Neural progenitor cell (in vitro differentiated cells): ENCODE measurements at regions not wholly inside any gene's neighbourhood (a gene's known extent, or its start where the extent isn't known, plus 50 kb on each side); places are given as distances from the start of the nearest gene placed in this dataset.

Experiments used
- DNase-seq: peaks from one replicate; pipeline ENCODE4 v3.0.0-alpha.2; 2016; ENCODE audit warnings: low spot score
- H2AFZ ChIP-seq: fragments of 200-600 bp; sonication (generic); replicated peaks from 2 replicates; pipeline ENCODE4 v1.6.1; 2016; ENCODE audit warnings: antibody characterized with exemption
- H3F3A ChIP-seq: fragments of 200-600 bp; sonication (generic); 2 replicates; pipeline ENCODE4 v1.6.1; 2016; ENCODE audit warnings: antibody characterized with exemption, low read depth
- H3K27ac ChIP-seq: fragments of 200-600 bp; sonication (generic); 2 replicates; pipeline ENCODE4 v1.5.1; 2016; ENCODE audit warnings: mild to moderate bottlenecking
- H3K27me3 ChIP-seq: fragments of 200-600 bp; sonication (generic); 2 replicates; pipeline ENCODE4 v1.6.1; 2016; ENCODE audit warnings: mild to moderate bottlenecking, moderate library complexity
- H3K36me3 ChIP-seq: fragments of 200-600 bp; sonication (generic); 2 replicates; pipeline ENCODE4 v1.5.1; 2016
- H3K4me1 ChIP-seq: fragments of 200-600 bp; sonication (generic); 2 replicates; pipeline ENCODE4 v1.6.1; 2016; ENCODE audit warnings: mixed run types
- H3K4me2 ChIP-seq: fragments of 200-600 bp; sonication (generic); 2 replicates; pipeline ENCODE4 v1.6.1; 2016
- H3K4me3 ChIP-seq: fragments of 200-600 bp; sonication (generic); 2 replicates; pipeline ENCODE4 v1.5.1; 2016
- H3K79me2 ChIP-seq: fragments of 200-600 bp; sonication (generic); 2 replicates; pipeline ENCODE4 v1.6.1; 2016; ENCODE audit warnings: low read depth
- H3K9ac ChIP-seq: fragments of 200-600 bp; sonication (generic); 2 replicates; pipeline ENCODE4 v1.6.1; 2016
- H3K9me3 ChIP-seq: fragments of 200-600 bp; sonication (generic); 2 replicates; pipeline ENCODE4 v1.5.1; 2016; ENCODE audit warnings: low read depth
- H4K20me1 ChIP-seq: fragments of 200-600 bp; sonication (generic); 2 replicates; pipeline ENCODE4 v1.6.1; 2016; ENCODE audit warnings: low read depth
- H3K27ac Mint-ChIP-seq: 3 replicates; pipeline ENCODE4 v1.8.0; 2021; ENCODE audit warnings: mixed read lengths
- H3K27me3 Mint-ChIP-seq: 2 replicates; pipeline ENCODE4 v1.8.0; 2022; ENCODE audit warnings: low read depth, mild to moderate bottlenecking, inconsistent platforms, moderate library complexity, mixed read lengths; ENCODE audit not compliant: insufficient read depth
- H3K36me3 Mint-ChIP-seq: 3 replicates; pipeline ENCODE4 v1.8.0; 2021; ENCODE audit warnings: mixed read lengths
- H3K4me1 Mint-ChIP-seq: 3 replicates; pipeline ENCODE4 v1.8.0; 2021; ENCODE audit warnings: mixed read lengths
- H3K4me3 Mint-ChIP-seq: 3 replicates; pipeline ENCODE4 v1.8.0; 2021; ENCODE audit warnings: mild to moderate bottlenecking, moderate library complexity, mixed read lengths
- H3K9me3 Mint-ChIP-seq: 3 replicates; pipeline ENCODE4 v1.8.0; 2020; ENCODE audit warnings: mixed read lengths
- EZH2 ChIP-seq: fragments of 200-600 bp; sonication (generic); IDR thresholded peaks from 2 replicates; pipeline ENCODE4 v1.6.1; 2017; ENCODE audit warnings: antibody characterized with exemption, mild to moderate bottlenecking, moderate library complexity
- EZH2phosphoT487 ChIP-seq: fragments of 200-600 bp; sonication (generic); IDR thresholded peaks from 2 replicates; pipeline ENCODE4 v1.6.1; 2017; ENCODE audit warnings: antibody characterized with exemption
- TF ChIP-seq, protein P1 (sequence below): fragments of 200-600 bp; sonication (generic); IDR thresholded peaks from 2 replicates; pipeline ENCODE4 v1.5.1; 2017; ENCODE audit warnings: antibody characterized with exemption, mild to moderate bottlenecking

DNA sequence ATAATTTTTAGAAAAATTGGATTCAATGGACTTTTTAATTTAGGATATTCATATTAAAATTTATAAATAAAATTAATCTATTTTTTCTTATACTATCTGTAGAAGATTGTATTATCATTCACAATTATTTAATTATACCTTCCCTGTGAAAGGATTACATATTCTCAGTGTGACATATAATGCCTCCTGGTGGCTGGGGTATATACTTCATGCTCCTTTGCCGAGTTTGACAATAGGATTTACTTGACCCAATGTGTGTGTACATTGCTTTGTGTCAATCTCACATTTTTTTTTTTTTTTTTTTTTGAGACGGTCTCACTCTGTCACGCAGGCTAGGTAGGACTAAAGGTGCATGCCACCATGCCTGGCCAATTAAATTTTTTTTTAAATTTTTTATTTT, 230.0 kb upstream of the CHD6 start:
- Histone ChIP-seq H3K9me3 (no peaks in the 10 kb centered on the region), H3K4me2 (no peak overlapping the region), H3K4me3 (no peak overlapping the region), H3K79me2 (no peaks in the 10 kb centered on the region), H2AFZ (no peak overlapping the region), H3K36me3 (no peaks in the 10 kb centered on the region), H3F3A (no peaks in the 10 kb centered on the region), H3K9ac (no peak overlapping the region), H3K27ac (no peak overlapping the region), H4K20me1 (no peaks in the 10 kb centered on the region), H3K4me1 (no peaks in the 10 kb centered on the region), H3K27me3 (no peaks in the 10 kb centered on the region)
- no peaks in the 10 kb centered on the region for H3K36me3 Mint-ChIP-seq
- H3K4me1 Mint-ChIP-seq = no peaks in the 10 kb centered on the region
- no peak overlapping the region for H3K4me3 Mint-ChIP-seq
- no peaks in the 10 kb centered on the region for H3K9me3 Mint-ChIP-seq
- H3K27me3 Mint-ChIP-seq = no peaks in the 10 kb centered on the region
- TF ChIP-seq EZH2phosphoT487 (no peak), EZH2 (no peak)
- TF ChIP-seq, protein P1, sequence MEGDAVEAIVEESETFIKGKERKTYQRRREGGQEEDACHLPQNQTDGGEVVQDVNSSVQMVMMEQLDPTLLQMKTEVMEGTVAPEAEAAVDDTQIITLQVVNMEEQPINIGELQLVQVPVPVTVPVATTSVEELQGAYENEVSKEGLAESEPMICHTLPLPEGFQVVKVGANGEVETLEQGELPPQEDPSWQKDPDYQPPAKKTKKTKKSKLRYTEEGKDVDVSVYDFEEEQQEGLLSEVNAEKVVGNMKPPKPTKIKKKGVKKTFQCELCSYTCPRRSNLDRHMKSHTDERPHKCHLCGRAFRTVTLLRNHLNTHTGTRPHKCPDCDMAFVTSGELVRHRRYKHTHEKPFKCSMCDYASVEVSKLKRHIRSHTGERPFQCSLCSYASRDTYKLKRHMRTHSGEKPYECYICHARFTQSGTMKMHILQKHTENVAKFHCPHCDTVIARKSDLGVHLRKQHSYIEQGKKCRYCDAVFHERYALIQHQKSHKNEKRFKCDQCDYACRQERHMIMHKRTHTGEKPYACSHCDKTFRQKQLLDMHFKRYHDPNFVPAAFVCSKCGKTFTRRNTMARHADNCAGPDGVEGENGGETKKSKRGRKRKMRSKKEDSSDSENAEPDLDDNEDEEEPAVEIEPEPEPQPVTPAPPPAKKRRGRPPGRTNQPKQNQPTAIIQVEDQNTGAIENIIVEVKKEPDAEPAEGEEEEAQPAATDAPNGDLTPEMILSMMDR = peak; percentile 31
- H3K27ac Mint-ChIP-seq = no peak overlapping the region
- DNase-seq = no peak

DNA sequence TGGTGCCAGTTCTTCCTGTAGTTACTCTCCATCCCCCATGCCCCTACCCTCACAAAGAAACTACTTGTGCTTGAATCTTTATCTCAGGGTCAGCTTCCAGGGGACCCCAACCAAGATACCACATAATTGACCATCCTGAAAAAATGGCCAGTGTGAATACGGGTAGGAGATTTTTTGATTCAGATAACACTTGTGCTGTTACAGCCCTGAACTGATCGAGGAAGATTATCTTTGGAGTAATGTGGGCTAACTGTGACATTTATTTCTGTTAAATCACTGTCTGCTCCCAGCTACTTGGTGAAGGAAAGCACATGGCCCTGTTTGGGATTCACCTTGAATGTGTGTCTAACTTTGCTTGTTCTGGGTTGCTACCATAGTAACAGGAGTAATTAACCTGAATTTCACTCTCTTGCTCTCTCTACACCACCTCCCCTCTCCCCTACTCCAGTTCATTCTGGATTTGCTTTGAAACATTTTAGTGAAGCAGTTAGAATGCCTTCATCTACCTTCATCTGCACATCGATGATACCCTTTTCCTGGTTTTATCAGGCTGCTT, 219.6 kb upstream of the CHD6 start:
- peaks cover 2% of the 10 kb centered on the region for H3K9me3 Mint-ChIP-seq
- TF ChIP-seq EZH2 (no peak), EZH2phosphoT487 (no peak)
- TF ChIP-seq, protein P1 = no peak

DNA sequence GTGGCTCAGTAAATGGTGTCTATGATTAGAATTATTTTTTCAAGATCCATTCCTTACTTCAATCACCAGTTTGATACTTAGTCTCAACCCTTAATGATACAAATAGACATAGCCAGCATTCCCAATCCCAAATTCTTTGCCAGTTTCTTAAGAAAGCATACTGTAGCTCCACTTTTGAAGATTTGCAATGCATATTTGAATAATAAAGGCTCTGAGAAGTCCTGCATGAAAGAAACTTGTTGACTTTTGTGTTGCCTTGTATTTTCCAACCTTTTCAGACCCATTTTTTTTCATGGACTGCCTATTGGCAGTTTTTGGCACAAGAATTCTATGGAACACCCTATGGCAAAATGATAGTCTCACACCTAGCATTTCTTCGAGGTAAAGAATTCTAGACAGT, 215.6 kb upstream of the CHD6 start:
- Histone ChIP-seq H3K36me3 (no peaks in the 10 kb centered on the region), H3K4me3 (no peak overlapping the region), H3K27ac (no peak overlapping the region), H2AFZ (no peak overlapping the region), H3K9me3 (no peaks in the 10 kb centered on the region), H3K9ac (no peak overlapping the region), H3K79me2 (no peaks in the 10 kb centered on the region), H3K4me1 (peaks cover 7% of the 10 kb centered on the region), H3K27me3 (no peaks in the 10 kb centered on the region), H3F3A (no peaks in the 10 kb centered on the region), H4K20me1 (no peaks in the 10 kb centered on the region), H3K4me2 (no peak overlapping the region)
- Mint-ChIP-seq H3K9me3 (no peaks in the 10 kb centered on the region), H3K27ac (no peak overlapping the region), H3K27me3 (no peaks in the 10 kb centered on the region), H3K4me1 (peaks cover 10% of the 10 kb centered on the region), H3K4me3 (no peak overlapping the region), H3K36me3 (no peaks in the 10 kb centered on the region)
- TF ChIP-seq EZH2phosphoT487 (no peak), EZH2 (no peak)
- TF ChIP-seq, protein P1 = no peak
- no peak for DNase-seq

More for the DNA sequence above, 219.6 kb upstream of the CHD6 start:
- no peak for DNase-seq
- Mint-ChIP-seq H3K4me1 (peaks cover 10% of the 10 kb centered on the region), H3K27me3 (peaks cover 4% of the 10 kb centered on the region), H3K27ac (no peak overlapping the region), H3K4me3 (no peak overlapping the region), H3K36me3 (no peaks in the 10 kb centered on the region)
- no peaks in the 10 kb centered on the region for H3F3A ChIP-seq
- H3K4me2 ChIP-seq = no peak overlapping the region
- H4K20me1 ChIP-seq = no peaks in the 10 kb centered on the region
- no peak overlapping the region for H2AFZ ChIP-seq
- no peaks in the 10 kb centered on the region for H3K79me2 ChIP-seq
- H3K9me3 ChIP-seq = no peaks in the 10 kb centered on the region
- no peak overlapping the region for H3K9ac ChIP-seq
- no peak overlapping the region for H3K27ac ChIP-seq
- no peak overlapping the region for H3K4me3 ChIP-seq
- no peaks in the 10 kb centered on the region for H3K36me3 ChIP-seq
- no peaks in the 10 kb centered on the region for H3K27me3 ChIP-seq
- H3K4me1 ChIP-seq = peaks cover 7% of the 10 kb centered on the region
